ENCODE measurements at regions not wholly inside any gene's neighbourhood (a gene's known extent, or its start where the extent isn't known, plus 50 kb on each side); places are given as distances from the start of the nearest gene placed in this dataset.

- no peak for DNase-seq (ENCODE audit: low spot score)
- TF ChIP-seq, protein P1, sequence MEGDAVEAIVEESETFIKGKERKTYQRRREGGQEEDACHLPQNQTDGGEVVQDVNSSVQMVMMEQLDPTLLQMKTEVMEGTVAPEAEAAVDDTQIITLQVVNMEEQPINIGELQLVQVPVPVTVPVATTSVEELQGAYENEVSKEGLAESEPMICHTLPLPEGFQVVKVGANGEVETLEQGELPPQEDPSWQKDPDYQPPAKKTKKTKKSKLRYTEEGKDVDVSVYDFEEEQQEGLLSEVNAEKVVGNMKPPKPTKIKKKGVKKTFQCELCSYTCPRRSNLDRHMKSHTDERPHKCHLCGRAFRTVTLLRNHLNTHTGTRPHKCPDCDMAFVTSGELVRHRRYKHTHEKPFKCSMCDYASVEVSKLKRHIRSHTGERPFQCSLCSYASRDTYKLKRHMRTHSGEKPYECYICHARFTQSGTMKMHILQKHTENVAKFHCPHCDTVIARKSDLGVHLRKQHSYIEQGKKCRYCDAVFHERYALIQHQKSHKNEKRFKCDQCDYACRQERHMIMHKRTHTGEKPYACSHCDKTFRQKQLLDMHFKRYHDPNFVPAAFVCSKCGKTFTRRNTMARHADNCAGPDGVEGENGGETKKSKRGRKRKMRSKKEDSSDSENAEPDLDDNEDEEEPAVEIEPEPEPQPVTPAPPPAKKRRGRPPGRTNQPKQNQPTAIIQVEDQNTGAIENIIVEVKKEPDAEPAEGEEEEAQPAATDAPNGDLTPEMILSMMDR (IDR thresholded peaks at IDR 0.05; ENCODE audit: borderline replicate concordance, control extremely low read depth, extremely low read depth, insufficient read depth, missing control alignments) = no peak
- in situ Hi-C loops (cut with MboI; ENCODE audit: low sequenced_read_pairs, unreplicated experiment) = no loop called here
Observed at GRCh38 chr13:104641309-104641708, 1575.1 kb upstream of the SLC10A2 start.

DNA sequence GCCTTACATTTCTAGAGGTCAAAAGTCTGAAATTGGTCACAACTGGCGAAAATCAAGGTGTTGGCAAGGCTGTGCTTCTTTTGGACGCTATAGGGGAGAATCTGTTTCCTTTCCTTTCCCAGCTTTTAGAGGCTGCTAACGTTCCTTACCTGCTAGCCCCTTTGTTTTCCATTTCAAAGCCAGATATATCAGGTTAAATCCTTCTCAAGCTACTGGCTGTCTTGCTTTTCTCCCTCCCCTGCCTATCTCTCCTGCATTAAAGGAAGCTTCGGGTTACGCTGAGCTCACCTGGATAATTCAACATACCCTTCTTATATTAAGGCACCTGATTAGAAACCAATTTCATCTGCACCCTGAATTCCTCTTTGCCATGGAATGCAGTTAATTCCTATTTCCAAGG is 1569.7 kb upstream of the SLC10A2 start:
- no peak for DNase-seq (ENCODE audit: low spot score)
- in situ Hi-C loops (cut with MboI; ENCODE audit: low sequenced_read_pairs, unreplicated experiment) = no loop called here
- TF ChIP-seq, protein P1 (IDR thresholded peaks at IDR 0.05; ENCODE audit: borderline replicate concordance, control extremely low read depth, extremely low read depth, insufficient read depth, missing control alignments) = no peak

DNA sequence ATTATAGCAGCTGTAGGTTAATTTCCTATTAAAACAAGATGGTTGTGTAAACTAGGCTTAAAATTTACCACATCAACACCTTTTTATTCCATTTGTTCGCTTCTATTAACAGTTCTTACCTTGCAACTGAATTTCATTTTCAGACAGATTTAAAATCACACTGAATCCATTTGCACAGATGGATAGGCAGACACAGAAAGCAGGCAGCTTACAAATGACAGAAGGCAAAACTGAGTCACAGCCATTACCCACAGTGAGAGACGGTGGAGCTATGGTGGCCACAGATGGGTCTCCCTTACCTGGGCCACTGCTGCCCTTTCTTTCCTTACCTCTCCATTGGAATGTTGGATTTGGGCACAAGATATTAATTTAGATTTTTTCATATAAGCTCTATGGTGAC is 1567.8 kb upstream of the SLC10A2 start:
- no peak for DNase-seq (ENCODE audit: low spot score)
- in situ Hi-C loops (cut with MboI; ENCODE audit: low sequenced_read_pairs, unreplicated experiment) = no loop called here
- TF ChIP-seq, protein P1 (IDR thresholded peaks at IDR 0.05; ENCODE audit: borderline replicate concordance, control extremely low read depth, extremely low read depth, insufficient read depth, missing control alignments) = no peak

GRCh38 chr13:104632736-104633135 is 1566.5 kb upstream of the SLC10A2 start:
- TF ChIP-seq, protein P1 (IDR thresholded peaks at IDR 0.05; ENCODE audit: borderline replicate concordance, control extremely low read depth, extremely low read depth, insufficient read depth, missing control alignments) = no peak
- in situ Hi-C loops (cut with MboI; ENCODE audit: low sequenced_read_pairs, unreplicated experiment) = no loop called here
- DNase-seq (ENCODE audit: low spot score) = no peak

- TF ChIP-seq, protein P1 (IDR thresholded peaks at IDR 0.05; ENCODE audit: borderline replicate concordance, control extremely low read depth, extremely low read depth, insufficient read depth, missing control alignments) = no peak
- in situ Hi-C loops (cut with MboI; ENCODE audit: low sequenced_read_pairs, unreplicated experiment) = no loop called here
- DNase-seq (ENCODE audit: low spot score) = no peak
Observed at GRCh38 chr13:104625201-104625600, 1559.0 kb upstream of the SLC10A2 start.

DNA sequence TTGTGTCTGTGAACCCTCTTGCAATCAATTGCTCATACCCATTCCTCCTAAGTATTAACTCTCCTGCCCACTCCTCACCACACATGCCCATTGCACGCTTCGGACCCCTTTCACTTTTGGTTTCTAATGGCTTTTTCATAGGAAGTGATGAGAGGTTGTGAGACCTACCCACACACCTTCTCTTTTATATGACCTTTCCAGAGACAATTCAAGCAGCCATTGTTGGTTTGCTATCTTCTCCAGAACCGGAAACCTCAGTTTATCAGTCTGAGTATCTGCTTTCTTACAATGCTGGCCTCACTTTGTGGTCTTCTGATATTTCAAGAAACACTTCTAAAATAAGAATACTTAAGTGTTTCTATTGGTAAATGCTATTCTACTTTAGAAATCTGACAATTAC is 1550.8 kb upstream of the SLC10A2 start:
- TF ChIP-seq, protein P1 (IDR thresholded peaks at IDR 0.05; ENCODE audit: borderline replicate concordance, control extremely low read depth, extremely low read depth, insufficient read depth, missing control alignments) = no peak
- no peak for DNase-seq (ENCODE audit: low spot score)
- in situ Hi-C loops (cut with MboI; ENCODE audit: low sequenced_read_pairs, unreplicated experiment) = no loop called here

Data from GM13976 (cell line).